Amygdala (tissue), 56 donors: ENCODE measurements at regions not wholly inside any gene's neighbourhood (a gene's known extent, or its start where the extent isn't known, plus 50 kb on each side); places are given as distances from the start of the nearest gene placed in this dataset.

Source experiments
- DNase-seq, 56 donors: peaks; one replicate each; lab custom pipeline; 2025; lab: John Stamatoyannopoulos, UW

- no peak for DNase-seq
Measured at GRCh38 chr20:63089051-63089907, 82.5 kb upstream of the BHLHE23 start.

- no peak for DNase-seq
Measured at GRCh38 chr20:63087872-63088680, 81.3 kb upstream of the BHLHE23 start.

GRCh38 chr20:63087236-63087871 lies 80.6 kb upstream of the BHLHE23 start:
- no peak for DNase-seq

- no peak for DNase-seq
Measured at GRCh38 chr20:63086421-63087235, 79.9 kb upstream of the BHLHE23 start.

- no peak for DNase-seq
Measured at GRCh38 chr20:63085151-63085861, 78.5 kb upstream of the BHLHE23 start.

- no peak for DNase-seq
Measured at GRCh38 chr20:63084563-63084927, 77.8 kb upstream of the BHLHE23 start.

- peak in 3 of 56 donors; percentile 9 to 19 (median 16) for DNase-seq
Measured at GRCh38 chr20:63083831-63084562, 77.2 kb upstream of the BHLHE23 start.

- no peak for DNase-seq
Measured at GRCh38 chr20:63082939-63083735, 76.4 kb upstream of the BHLHE23 start.

- DNase-seq: peak in 5 of 56 donors; percentile 11 to 45 (median 21)
Measured at GRCh38 chr20:63082308-63082938, 75.7 kb upstream of the BHLHE23 start.

- DNase-seq: no peak
Measured at GRCh38 chr20:63081831-63082230, 75.1 kb upstream of the BHLHE23 start.

- no peak for DNase-seq
Measured at GRCh38 chr20:63081351-63081750, 74.6 kb upstream of the BHLHE23 start.

- DNase-seq: no peak
Measured at GRCh38 chr20:63080811-63081210, 74.0 kb upstream of the BHLHE23 start.

GRCh38 chr20:63080411-63080810 lies 73.6 kb upstream of the BHLHE23 start:
- DNase-seq: no peak

- no peak for DNase-seq
Measured at GRCh38 chr20:63079971-63080370, 73.2 kb upstream of the BHLHE23 start.

- DNase-seq: no peak
Measured at GRCh38 chr20:63077705-63078104, 70.9 kb upstream of the BHLHE23 start.

- DNase-seq: no peak
Measured at GRCh38 chr20:63076421-63076820, 69.7 kb upstream of the BHLHE23 start.

- DNase-seq: no peak
Measured at GRCh38 chr20:63074631-63075030, 67.9 kb upstream of the BHLHE23 start.

GRCh38 chr20:63074182-63074581 lies 67.4 kb upstream of the BHLHE23 start:
- no peak for DNase-seq
